ENCODE measurements at regions not wholly inside any gene's neighbourhood (a gene's known extent, or its start where the extent isn't known, plus 50 kb on each side); places are given as distances from the start of the nearest gene placed in this dataset.

DNA sequence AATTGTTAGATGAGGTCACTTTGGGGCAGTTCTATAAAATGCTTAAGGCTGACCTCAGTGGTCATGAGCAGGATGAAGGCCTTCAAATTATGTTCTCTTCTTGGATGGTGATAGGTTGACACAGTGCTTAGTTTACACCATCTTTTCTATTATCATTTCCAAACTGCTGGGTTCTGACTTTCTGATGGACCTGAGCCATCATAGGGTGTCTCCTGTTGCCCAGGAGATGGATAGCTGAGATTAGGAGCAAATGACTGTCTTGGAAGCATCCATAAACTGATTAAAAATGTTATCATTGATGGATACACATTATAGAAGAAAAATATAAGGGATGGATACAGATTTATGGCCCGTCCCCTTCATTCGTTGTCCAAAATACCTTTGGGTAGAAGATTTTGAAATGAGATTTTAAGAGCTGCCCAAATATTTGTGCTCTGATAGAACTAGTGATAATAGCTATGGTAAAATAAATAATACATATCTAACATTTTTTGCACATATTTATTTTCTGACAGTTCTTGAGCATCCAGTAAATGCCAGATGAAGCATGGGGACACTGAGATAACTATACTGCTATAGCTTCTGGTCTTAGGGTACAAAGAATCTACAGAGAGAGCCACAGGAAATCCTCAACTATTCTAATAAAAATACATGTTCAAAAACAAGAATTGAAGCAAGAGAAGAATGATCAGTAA, 839.4 kb upstream of the LCORL start:
- TF ChIP-seq CTCF (IDR thresholded peaks at IDR 0.05) (no peak), POLR2AphosphoS5 (IDR thresholded peaks at IDR 0.05) (no peak)
